HG03135 (cell line): ENCODE measurements at regions not wholly inside any gene's neighbourhood (a gene's known extent, or its start where the extent isn't known, plus 50 kb on each side); places are given as distances from the start of the nearest gene placed in this dataset.

Source experiments
- ATAC-seq: cut with Tn5 transposase; IDR thresholded peaks from one replicate; pipeline ENCODE4 v1.9.1; 2021; ENCODE audit warnings: mild to moderate bottlenecking, moderate library complexity; ENCODE audit not compliant: unreplicated experiment

GRCh38 chr5:145510769-145511168 lies 324.4 kb downstream of the PRELID2 start:
- no peak for ATAC-seq

- no peak for ATAC-seq
Measured at GRCh38 chr5:145510324-145510723, 324.8 kb downstream of the PRELID2 start.

- ATAC-seq = no peak
Measured at GRCh38 chr5:145509336-145510136, 325.6 kb downstream of the PRELID2 start.

GRCh38 chr5:145506185-145506850 lies 328.8 kb downstream of the PRELID2 start:
- no peak for ATAC-seq

- no peak for ATAC-seq
Measured at GRCh38 chr5:145502906-145503305, 332.2 kb downstream of the PRELID2 start.

- ATAC-seq = no peak
Measured at GRCh38 chr5:145500710-145501109, 334.4 kb downstream of the PRELID2 start.

- no peak for ATAC-seq
Measured at GRCh38 chr5:145499483-145499882, 335.7 kb downstream of the PRELID2 start.

GRCh38 chr5:145497052-145497451 lies 338.1 kb downstream of the PRELID2 start:
- no peak for ATAC-seq

- no peak for ATAC-seq
Measured at GRCh38 chr5:145495741-145496140, 339.4 kb downstream of the PRELID2 start.

- ATAC-seq = no peak
Measured at GRCh38 chr5:145495196-145495595, 339.9 kb downstream of the PRELID2 start.

GRCh38 chr5:145493435-145493834 lies 341.7 kb downstream of the PRELID2 start:
- no peak for ATAC-seq

GRCh38 chr5:145489516-145489915 lies 345.6 kb downstream of the PRELID2 start:
- ATAC-seq = no peak

GRCh38 chr5:145484158-145484557 lies 351.0 kb downstream of the PRELID2 start:
- no peak for ATAC-seq

- ATAC-seq = no peak
Measured at GRCh38 chr5:145483212-145483611, 351.9 kb downstream of the PRELID2 start.

- no peak for ATAC-seq
Measured at GRCh38 chr5:145479857-145480256, 355.3 kb downstream of the PRELID2 start.

GRCh38 chr5:145479271-145479670 lies 355.9 kb downstream of the PRELID2 start:
- no peak for ATAC-seq

- ATAC-seq = no peak
Measured at GRCh38 chr5:145478651-145479050, 356.5 kb downstream of the PRELID2 start.

GRCh38 chr5:145473042-145473642 lies 362.0 kb downstream of the PRELID2 start:
- no peak for ATAC-seq

- no peak for ATAC-seq
Measured at GRCh38 chr5:145471831-145472612, 363.1 kb downstream of the PRELID2 start.

GRCh38 chr5:145471026-145471425 lies 364.1 kb downstream of the PRELID2 start:
- no peak for ATAC-seq

GRCh38 chr5:145470396-145470979 lies 364.7 kb downstream of the PRELID2 start:
- no peak for ATAC-seq
